ENCODE measurements at regions not wholly inside any gene's neighbourhood (a gene's known extent, or its start where the extent isn't known, plus 50 kb on each side); places are given as distances from the start of the nearest gene placed in this dataset.
A peak's percentile ranks its signal among the peaks of the same experiment; 100 is the strongest.

DNA sequence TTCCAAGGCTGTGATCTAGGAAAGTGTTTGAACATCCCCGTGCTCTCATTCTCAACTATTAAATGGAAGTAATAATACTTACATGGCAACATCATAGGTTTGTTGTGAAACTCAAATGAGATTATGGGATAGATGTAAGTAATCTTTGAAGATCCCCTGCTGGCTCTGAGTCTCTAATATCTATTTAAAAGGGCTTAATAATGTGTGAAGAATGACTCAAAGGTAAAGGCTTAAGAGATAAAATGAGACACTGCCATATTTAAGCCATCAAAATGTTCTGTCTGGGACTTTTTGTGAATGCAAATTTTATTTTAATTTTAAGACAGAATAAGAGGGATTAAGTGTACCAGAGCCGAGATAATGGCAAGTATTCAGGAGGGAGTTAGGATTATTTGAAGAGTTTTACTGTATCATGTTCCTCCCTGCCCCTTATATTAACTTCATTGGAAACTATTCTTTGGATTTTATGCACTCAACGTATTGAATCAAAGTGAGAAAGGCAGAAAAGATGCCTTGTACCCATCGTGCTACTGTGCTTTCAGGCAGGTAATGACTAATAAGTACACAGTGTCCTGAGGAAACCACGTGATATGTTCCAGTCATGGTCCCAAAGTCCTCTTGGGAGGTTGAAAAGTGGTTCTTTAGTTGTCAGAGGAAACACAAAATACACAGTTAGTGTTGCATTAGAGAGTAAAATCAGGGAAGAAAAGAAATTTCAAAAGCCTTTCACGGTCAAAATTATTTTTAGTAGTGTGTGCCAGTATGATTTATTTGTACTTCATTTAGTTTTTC, 192.4 kb downstream of the RBM46 start:
- H3K27me3 ChIP-seq: no peaks in the 10 kb centered on the region
- no peak for DNase-seq
- H3K9me3 ChIP-seq: no peaks in the 10 kb centered on the region
- 57 to 73% methylated on average over 6 of the region's 6 CpGs for WGBS, 2 donors
- no peaks in the 10 kb centered on the region for H3K36me3 ChIP-seq
- TF ChIP-seq CTCF (IDR thresholded peaks at IDR 0.05) (no peak), EP300 (IDR thresholded peaks at IDR 0.05) (no peak), POLR2A (IDR thresholded peaks at IDR 0.05) (no peak), POLR2AphosphoS5 (IDR thresholded peaks at IDR 0.05) (no peak)
- no peak overlapping the region for H3K4me3 ChIP-seq
- no peaks in the 10 kb centered on the region for H3K4me1 ChIP-seq
- no peak overlapping the region for H3K27ac ChIP-seq
- intact Hi-C loops (cut with DNase I): no loop called here

DNA sequence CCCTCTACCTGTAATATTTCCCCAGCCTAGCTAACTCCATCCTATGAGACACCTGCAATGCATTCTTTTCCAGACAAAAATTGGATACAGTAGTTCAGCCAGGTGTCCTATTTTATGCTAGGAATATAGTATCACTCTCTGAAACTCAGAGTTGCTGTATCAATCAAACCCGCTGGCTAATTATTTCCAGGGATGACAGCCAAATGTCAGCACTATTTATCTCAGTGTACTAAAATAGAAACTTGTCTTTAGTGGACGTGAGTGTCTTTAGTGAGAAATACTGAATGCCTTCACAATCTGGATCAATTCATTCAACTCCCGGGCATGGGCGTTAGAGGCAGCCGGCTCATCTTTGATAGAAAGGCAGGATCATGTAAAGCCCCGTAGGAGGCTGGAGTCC, 196.2 kb downstream of the RBM46 start:
- H3K4me3 ChIP-seq: no peak overlapping the region
- WGBS, 2 donors: 79 to 83% methylated on average over 6 of the region's 6 CpGs
- H3K4me1 ChIP-seq: no peaks in the 10 kb centered on the region
- no peak for DNase-seq
- no peak for TF ChIP-seq POLR2A (IDR thresholded peaks at IDR 0.05)
- no peak for TF ChIP-seq POLR2AphosphoS5 (IDR thresholded peaks at IDR 0.05)
- no peak for TF ChIP-seq CTCF (IDR thresholded peaks at IDR 0.05)
- TF ChIP-seq EP300 (IDR thresholded peaks at IDR 0.05): no peak
- H3K9me3 ChIP-seq: no peaks in the 10 kb centered on the region
- no peaks in the 10 kb centered on the region for H3K27me3 ChIP-seq
- H3K27ac ChIP-seq: no peak overlapping the region
- intact Hi-C loops (cut with DNase I): no loop called here
- no peaks in the 10 kb centered on the region for H3K36me3 ChIP-seq

GRCh38 chr4:154982187-154983047, 201.3 kb downstream of the RBM46 start:
- intact Hi-C loops (cut with DNase I): no loop called here

DNA sequence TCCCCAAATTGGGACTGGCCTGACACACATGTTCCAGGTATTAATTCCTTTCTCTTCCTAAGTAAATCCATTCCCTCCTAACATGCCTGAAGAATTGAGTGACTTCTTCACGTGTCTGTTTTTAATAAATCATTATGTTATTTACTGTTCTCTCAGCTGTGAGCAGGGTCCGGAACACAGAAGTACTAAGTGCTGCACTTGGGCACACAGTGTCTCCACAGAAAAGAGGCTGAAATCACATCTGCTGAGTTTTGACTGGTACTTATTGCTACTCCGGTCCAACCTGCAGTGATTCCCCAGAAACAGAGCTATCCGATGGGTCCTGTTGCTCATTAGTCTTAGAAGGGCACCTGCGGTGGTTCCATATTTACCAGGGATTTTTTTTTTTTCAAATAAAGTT, 202.6 kb downstream of the RBM46 start:
- TF ChIP-seq POLR2AphosphoS5 (IDR thresholded peaks at IDR 0.05) (no peak), CTCF (IDR thresholded peaks at IDR 0.05) (no peak), EP300 (IDR thresholded peaks at IDR 0.05) (no peak), POLR2A (IDR thresholded peaks at IDR 0.05) (no peak)
- intact Hi-C loops (cut with DNase I): no loop called here
- Histone ChIP-seq H3K4me1 (no peaks in the 10 kb centered on the region), H3K36me3 (no peaks in the 10 kb centered on the region), H3K27me3 (no peaks in the 10 kb centered on the region), H3K4me3 (no peak overlapping the region), H3K9me3 (no peaks in the 10 kb centered on the region), H3K27ac (no peak overlapping the region)
- DNase-seq: no peak
- WGBS, 2 donors: 77 to 88% methylated on average over 5 of the region's 5 CpGs

More at GRCh38 chr4:154982187-154983047, 201.3 kb downstream of the RBM46 start:
- DNase-seq: no peak
- no peaks in the 10 kb centered on the region for H3K36me3 ChIP-seq
- 12 to 22% methylated on average over 10 of the region's 10 CpGs for WGBS, 2 donors
- H3K27ac ChIP-seq: no peak overlapping the region
- no peak overlapping the region for H3K4me3 ChIP-seq
- H3K4me1 ChIP-seq: no peaks in the 10 kb centered on the region
- H3K27me3 ChIP-seq: no peaks in the 10 kb centered on the region
- TF ChIP-seq CTCF (IDR thresholded peaks at IDR 0.05) (peak in 3 of 4 experiments; percentile 17 to 47 (median 36)), POLR2AphosphoS5 (IDR thresholded peaks at IDR 0.05) (no peak)
- no peaks in the 10 kb centered on the region for H3K9me3 ChIP-seq
